ENCODE measurements at regions not wholly inside any gene's neighbourhood (a gene's known extent, or its start where the extent isn't known, plus 50 kb on each side); places are given as distances from the start of the nearest gene placed in this dataset.

- Histone ChIP-seq H2BK20ac (ENCODE audit: low read depth, low read length, poor library complexity, severe bottlenecking) (no peak overlapping the region), H3K27ac (ENCODE audit: insufficient read length, low read depth, low read length) (no peak overlapping the region), H4K91ac (ENCODE audit: insufficient read length, low read depth, low read length) (no peak overlapping the region), H3K9ac (ENCODE audit: extremely low read depth, insufficient read length, low read length) (no peak overlapping the region), H3K4me1 (ENCODE audit: insufficient read depth, low read length) (no peaks in the 10 kb centered on the region), H2BK15ac (ENCODE audit: low read depth, low read length) (no peak overlapping the region), H3K23ac (ENCODE audit: insufficient read length, low read depth, low read length) (no peak overlapping the region), H3K14ac (ENCODE audit: insufficient read depth, low read length) (no peak overlapping the region), H2BK120ac (ENCODE audit: low read depth, low read length, poor library complexity, severe bottlenecking) (no peak overlapping the region), H2AFZ (ENCODE audit: low read length) (no peak overlapping the region), H2AK5ac (ENCODE audit: insufficient read length, low read length) (no peak overlapping the region), H3K27me3 (ENCODE audit: insufficient read depth, low read length) (no peaks in the 10 kb centered on the region), H4K8ac (replicated peaks; ENCODE audit: insufficient read length, low read depth, low read length) (no peak overlapping the region), H2BK12ac (ENCODE audit: insufficient read length, low read depth, low read length) (no peak overlapping the region), H3K4ac (ENCODE audit: low read depth, low read length) (no peak overlapping the region), H3K79me2 (ENCODE audit: insufficient read depth, low read length) (no peaks in the 10 kb centered on the region), H4K5ac (ENCODE audit: insufficient read length, low read depth, low read length) (no peak overlapping the region), H3K56ac (ENCODE audit: insufficient read length, low read depth, low read length) (no peak overlapping the region), H3K4me2 (ENCODE audit: insufficient read depth, insufficient read length, low read length) (no peak overlapping the region), H3T11ph (ENCODE audit: low read length) (no peak overlapping the region), H2BK5ac (ENCODE audit: insufficient read length, low read length) (no peak overlapping the region), H3K9me3 (ENCODE audit: control insufficient read depth, low read depth, low read length) (no peaks in the 10 kb centered on the region), H4K20me1 (ENCODE audit: control insufficient read depth, insufficient read depth, insufficient read length) (no peaks in the 10 kb centered on the region), H3K23me2 (ENCODE audit: insufficient read length, low read depth, low read length, poor library complexity, severe bottlenecking) (no peaks in the 10 kb centered on the region), H3K18ac (ENCODE audit: insufficient read length, low read depth, low read length) (no peak overlapping the region), H3K79me1 (ENCODE audit: insufficient read depth, low read depth, low read length, poor library complexity, severe bottlenecking) (no peaks in the 10 kb centered on the region)
- no peak for TF ChIP-seq CTCF (conservative IDR thresholded peaks at IDR 0.05)
- H3K4me1 Mint-ChIP-seq = no peaks in the 10 kb centered on the region
- H3K9me3 Mint-ChIP-seq = peaks cover 25 to 41% of the 10 kb centered on the region in 2 experiments
- WGBS (ENCODE audit: extremely low coverage, insufficient read length, low lambda C conversion rate) = no CpG with 5 or more reads among the region's 2 CpGs
- H3K27me3 Mint-ChIP-seq (ENCODE audit: low read depth) = no peaks in the 10 kb centered on the region
- peaks cover 0 to 4% (median 0%) of the 10 kb centered on the region in 3 experiments; a peak in 2 of 7 replicates for H3K36me3 Mint-ChIP-seq (ENCODE audit: insufficient read depth in 1 of 3, low read depth in 3 of 3)
- no peak for DNase-seq
- H3K27ac Mint-ChIP-seq = no peak overlapping the region
- no peak overlapping the region for H3K4me3 Mint-ChIP-seq
Observed at GRCh38 chrX:13502590-13502989, 66.8 kb upstream of the EGFL6 start.

Measured in H9 (cell line).